Glomerular visceral epithelial cell (primary cell): ENCODE measurements at regions not wholly inside any gene's neighbourhood (a gene's known extent, or its start where the extent isn't known, plus 50 kb on each side); places are given as distances from the start of the nearest gene placed in this dataset.
A peak's percentile ranks its signal among the peaks of the same experiment; 100 is the strongest.
"Not testable (repeated sequence)": the region's sequence is repeated elsewhere in the genome, so short reads cannot be mapped to it uniquely, and the experiment has no call there.

Experiments used
- DNase-seq: peaks from one replicate; pipeline ENCODE4 v3.0.0-alpha.2; 2016; ENCODE audit errors: extremely low spot score

GRCh38 chr4:30148828-30149227 lies 571.3 kb upstream of the PCDH7 start:
- not testable (repeated sequence) for DNase-seq

DNA sequence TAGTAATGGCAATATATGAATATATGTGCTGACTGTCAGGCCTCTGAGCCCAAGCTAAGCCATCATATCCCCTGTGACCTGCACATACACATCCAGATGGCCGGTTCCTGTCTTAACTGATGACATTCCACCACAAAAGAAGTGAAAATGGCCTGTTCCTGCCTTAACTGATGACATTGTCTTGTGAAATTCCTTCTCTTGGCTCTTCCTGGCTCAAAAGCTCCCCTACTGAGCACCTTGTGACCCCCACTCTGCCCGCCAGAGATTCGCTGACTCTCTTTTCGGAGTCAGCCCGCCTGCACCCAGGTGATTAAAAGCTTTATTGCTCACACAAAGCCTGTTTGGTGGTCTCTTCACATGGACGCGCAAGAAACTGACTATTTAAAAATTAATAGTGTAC lies 570.6 kb upstream of the PCDH7 start:
- DNase-seq, result not testable (repeated sequence)

DNA sequence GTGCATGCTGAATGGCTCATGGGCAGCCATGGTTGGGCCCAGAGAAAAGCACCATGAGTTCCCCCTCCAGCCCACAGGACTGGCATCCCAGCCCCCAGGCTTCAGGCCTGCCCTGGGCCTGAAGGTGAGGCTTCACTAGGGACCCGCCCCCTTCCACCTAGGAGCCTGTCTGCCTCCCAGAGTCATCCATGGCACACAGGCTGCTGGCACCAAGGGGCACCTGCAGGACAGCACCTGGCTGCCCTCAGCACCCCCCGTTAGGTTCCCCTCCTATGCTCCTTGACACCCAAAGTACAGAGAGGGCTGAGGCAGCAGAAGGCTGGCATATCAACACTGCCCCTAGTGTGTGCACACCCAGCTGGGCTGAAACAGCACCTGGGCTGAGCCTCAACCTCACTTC lies 566.7 kb upstream of the PCDH7 start:
- DNase-seq, result no peak

DNA sequence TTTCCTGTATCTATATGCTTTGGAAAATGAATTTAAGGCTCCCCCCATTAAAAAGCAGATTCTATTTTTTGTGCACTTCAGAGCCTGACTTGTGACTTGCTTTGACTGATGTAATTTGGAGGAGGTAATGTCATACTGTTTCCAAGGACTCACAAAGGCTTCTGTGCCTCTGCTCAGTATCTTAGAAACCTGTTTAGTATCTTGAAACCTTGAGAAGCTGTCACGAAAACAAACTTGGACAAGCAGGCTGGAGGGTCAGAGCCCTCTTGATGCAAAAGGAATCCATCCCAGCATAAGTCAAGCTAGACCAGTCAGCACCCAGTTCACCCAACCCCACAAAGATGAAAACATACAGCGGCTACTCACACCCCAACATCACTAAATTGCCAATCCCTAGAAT lies 560.0 kb upstream of the PCDH7 start:
- DNase-seq, result no peak

DNA sequence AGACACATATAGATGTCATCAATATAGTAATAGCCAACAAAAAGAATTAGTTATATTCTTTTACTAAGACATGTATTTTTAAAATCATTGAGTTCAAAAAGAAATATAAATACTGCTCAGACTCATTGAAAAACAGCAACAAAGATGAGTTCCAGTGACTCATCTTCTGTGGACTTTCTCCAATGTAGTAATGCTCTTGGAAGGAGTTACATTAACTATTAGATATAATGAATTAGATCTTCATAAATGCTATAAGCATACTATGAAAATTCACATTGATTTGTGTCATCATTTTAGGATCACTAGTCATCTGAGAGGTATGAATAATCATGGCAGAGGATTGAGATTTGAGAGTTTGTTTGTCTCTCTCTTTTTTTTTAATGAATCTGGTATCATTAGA lies 547.8 kb upstream of the PCDH7 start:
- DNase-seq, result no peak

GRCh38 chr4:30181512-30181911 lies 538.7 kb upstream of the PCDH7 start:
- no peak for DNase-seq

DNA sequence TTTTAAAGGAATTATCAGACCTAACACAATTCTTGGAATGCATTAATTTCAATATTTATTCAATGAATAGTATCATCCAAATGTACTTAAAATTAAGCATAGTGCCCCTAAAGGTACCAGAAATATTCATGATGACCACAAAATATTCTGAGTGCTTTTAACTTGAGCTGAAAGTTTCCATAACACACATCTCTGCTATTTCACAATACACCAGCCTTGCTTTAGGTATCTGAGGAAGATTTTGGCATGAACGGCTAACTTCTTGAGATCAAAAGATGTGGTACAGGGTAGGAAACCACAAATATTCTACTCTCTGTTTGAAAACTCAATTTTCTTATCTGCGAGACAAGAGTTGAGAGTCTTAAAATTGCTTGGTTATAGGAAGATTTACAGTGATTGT lies 538.3 kb upstream of the PCDH7 start:
- DNase-seq, result no peak

DNA sequence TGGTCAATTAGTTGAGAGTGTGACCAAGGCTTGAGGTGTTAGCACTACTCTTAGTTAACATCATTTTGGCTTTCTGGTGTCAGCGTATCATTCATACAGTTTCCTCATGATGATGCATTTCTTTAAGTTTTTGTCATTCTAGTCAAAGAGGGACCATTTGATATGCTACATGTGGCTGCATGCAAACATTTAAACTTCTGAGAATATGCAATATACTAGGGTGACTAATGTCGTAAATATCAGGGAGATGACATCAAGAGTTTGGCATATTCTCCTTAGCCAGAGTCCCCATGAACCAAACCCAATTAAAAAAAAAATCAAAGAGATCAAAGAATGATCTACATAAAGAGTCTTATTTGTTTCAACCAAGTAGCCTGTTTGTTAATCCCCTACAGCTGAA lies 537.4 kb upstream of the PCDH7 start:
- DNase-seq, result no peak

DNA sequence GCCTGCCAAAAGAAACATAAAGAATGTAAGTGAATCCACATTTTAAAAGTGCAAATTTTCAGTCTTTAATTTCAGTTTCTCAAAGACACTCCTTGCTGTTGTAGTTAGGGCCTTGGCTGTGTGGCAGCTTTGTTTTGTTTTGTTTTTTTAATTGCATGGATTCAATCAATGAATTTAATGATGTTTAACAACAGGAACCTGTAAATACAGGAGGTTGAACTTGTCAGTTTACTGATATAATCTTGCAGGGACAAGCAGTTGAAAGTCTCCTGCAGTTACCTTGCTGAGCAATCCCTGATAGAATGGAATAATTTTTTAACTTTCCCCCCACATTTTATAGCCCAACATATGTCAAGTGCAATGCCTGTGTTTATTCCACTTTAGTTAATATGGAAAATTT lies 528.3 kb upstream of the PCDH7 start:
- DNase-seq, result no peak

DNA sequence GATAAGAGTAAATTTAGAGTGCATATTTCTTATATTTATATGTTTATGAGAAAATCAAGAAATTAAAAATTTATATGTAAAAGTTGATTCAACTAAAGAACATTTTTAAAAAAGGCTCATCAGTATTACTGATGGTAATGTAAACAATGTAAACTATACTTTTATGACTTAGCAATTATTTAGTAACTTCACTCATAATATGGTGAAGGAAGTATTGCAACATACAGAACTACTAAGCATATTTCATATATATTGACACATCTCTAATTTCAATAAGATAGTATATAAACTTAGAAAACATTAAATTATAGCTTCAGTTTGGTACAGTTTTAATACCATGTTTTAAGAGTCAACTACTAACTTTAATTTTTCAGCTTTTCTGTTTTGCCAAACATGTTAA lies 512.8 kb upstream of the PCDH7 start:
- DNase-seq, result no peak

- DNase-seq, result peak; percentile 53
Measured at GRCh38 chr4:30208731-30209435, 511.3 kb upstream of the PCDH7 start.

DNA sequence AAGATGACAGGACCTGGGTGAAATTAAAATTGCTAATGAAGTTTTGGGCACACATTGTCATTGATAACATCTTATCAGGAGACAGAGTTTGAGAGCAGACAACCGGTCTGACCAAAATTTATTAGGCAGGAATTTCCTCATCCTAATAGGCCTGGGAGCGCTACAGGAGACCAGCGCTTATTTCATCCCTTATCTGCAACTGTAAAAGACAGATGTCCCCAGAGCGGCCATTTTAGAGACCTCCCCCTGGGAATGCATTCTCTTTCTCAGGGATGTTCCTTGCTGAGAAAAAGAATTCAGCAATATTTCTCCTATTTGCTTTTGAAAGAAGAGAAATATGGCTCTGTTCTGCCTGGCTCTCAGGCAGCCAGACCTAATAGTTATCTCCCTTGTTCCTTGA lies 504.2 kb upstream of the PCDH7 start:
- not testable (repeated sequence) for DNase-seq

- no peak for DNase-seq
Measured at GRCh38 chr4:30245140-30245539, 475.0 kb upstream of the PCDH7 start.

- no peak for DNase-seq
Measured at GRCh38 chr4:30256116-30256832, 463.9 kb upstream of the PCDH7 start.

- DNase-seq, result no peak
Measured at GRCh38 chr4:30258949-30259348, 461.2 kb upstream of the PCDH7 start.

- DNase-seq, result no peak
Measured at GRCh38 chr4:30262379-30262778, 457.8 kb upstream of the PCDH7 start.

GRCh38 chr4:30264465-30264864 lies 455.7 kb upstream of the PCDH7 start:
- DNase-seq, result no peak

- DNase-seq, result no peak
Measured at GRCh38 chr4:30265716-30266115, 454.5 kb upstream of the PCDH7 start.

DNA sequence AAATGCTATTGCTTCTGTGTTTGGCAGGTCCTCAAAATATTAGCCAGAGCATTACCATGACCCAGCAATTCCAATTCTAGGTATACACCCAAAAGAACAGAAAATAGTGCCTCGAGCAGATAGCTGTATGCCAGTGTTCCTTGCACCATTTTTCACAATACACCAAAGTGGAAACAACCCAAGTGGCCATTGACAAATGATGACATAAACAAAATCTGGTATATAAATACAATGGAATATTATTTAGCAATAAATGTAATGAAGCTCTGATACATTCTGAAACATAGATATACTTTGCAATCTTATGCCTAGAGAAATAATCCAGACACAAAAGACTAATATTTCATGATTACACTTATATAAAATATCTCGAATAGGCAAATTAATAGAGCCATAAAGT lies 451.8 kb upstream of the PCDH7 start:
- no peak for DNase-seq

DNA sequence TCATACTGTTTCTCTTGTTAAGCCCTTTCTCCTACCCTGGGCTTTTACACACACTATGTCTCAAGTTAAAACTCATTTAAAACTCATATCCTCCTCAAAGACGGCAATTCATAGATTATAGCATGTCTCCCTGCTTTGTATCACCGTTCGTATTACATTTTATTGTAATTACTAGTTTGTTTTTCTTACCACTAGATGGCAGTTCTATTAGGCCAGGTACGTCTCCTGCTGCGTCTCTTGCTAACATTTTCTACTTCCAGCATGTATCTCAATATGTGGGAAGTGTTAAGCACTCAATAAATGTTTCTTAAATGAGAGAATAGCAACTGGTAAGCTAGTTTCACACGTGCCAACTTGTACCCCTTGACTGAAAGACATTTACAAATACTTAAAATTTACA lies 450.3 kb upstream of the PCDH7 start:
- no peak for DNase-seq

GRCh38 chr4:30281986-30282385 lies 438.2 kb upstream of the PCDH7 start:
- DNase-seq, result no peak

DNA sequence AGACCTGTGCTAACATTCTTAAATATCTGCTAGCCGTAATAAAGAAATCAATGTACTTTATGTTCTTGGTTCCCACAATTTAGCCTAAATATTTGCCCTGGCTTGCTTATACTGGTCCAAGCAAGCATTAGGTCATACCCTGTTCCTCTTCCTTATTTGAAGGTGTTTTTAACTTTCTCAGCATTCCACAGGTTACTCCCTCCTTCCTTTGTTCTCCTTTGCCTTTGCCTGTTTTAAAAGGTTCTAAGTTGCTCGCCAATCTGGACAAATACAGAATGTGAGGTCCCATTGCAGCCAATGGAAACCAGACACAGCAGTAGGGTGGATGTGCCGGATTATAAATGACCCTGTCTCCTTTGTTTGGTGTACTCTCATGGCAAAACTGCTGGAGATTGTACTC lies 436.8 kb upstream of the PCDH7 start:
- DNase-seq, result no peak

DNA sequence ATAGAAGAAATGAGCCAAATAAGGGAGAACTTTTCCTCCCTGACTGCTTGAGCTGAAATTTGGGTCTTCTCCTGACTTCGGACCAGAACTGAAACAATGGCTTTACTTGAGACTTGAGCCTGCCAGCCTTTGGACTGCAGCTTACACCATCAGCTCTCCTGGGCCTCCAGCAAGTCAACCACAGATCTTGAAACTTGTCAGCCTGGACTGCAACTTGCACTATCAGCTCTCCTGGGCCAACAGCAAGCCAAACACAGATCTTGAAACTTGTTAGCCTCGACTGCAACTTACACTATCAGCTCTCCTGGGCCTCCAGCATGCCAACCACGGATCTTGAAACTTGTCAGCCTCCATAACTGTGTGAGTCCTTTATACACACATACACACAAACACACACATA lies 425.9 kb upstream of the PCDH7 start:
- DNase-seq, result no peak

DNA sequence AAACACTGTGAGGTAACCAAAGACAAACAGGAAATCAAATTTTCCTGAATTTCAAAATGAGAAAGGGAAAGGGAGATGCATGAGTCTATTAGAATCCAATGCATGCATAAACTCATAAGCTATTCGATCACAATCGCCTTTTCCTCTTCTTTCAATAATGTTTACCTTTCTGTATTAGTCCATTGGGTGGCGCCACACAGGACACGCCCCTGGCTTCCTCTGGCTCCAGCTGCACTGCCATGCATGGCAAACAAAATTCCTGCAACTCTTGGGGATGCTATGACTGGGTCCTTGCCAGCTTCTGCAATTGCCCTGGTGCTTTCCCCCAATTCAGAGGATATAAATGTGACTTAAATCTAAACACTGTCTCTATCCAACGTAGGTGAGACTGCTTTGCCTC lies 424.5 kb upstream of the PCDH7 start:
- no peak for DNase-seq
